HG02610 (cell line): ENCODE measurements at regions not wholly inside any gene's neighbourhood (a gene's known extent, or its start where the extent isn't known, plus 50 kb on each side); places are given as distances from the start of the nearest gene placed in this dataset.
"Not testable (repeated sequence)": the region's sequence is repeated elsewhere in the genome, so short reads cannot be mapped to it uniquely, and the experiment has no call there.

Source experiments
- ATAC-seq: cut with Tn5 transposase; IDR thresholded peaks from one replicate; pipeline ENCODE4 v1.9.1; 2021; ENCODE audit warnings: mild to moderate bottlenecking, moderate library complexity; ENCODE audit not compliant: unreplicated experiment

- ATAC-seq, result no peak
Observed at GRCh38 chr7:51592842-51593599, 276.4 kb upstream of the COBL start.

GRCh38 chr7:51591223-51591622 lies 274.6 kb upstream of the COBL start:
- no peak for ATAC-seq

- ATAC-seq, result no peak
Observed at GRCh38 chr7:51590746-51591145, 274.1 kb upstream of the COBL start.

GRCh38 chr7:51589111-51589510 lies 272.5 kb upstream of the COBL start:
- no peak for ATAC-seq

- ATAC-seq, result no peak
Observed at GRCh38 chr7:51587604-51588003, 271.0 kb upstream of the COBL start.

GRCh38 chr7:51577390-51577789 lies 260.8 kb upstream of the COBL start:
- ATAC-seq, result no peak

GRCh38 chr7:51569581-51569980 lies 253.0 kb upstream of the COBL start:
- ATAC-seq, result no peak

- no peak for ATAC-seq
Observed at GRCh38 chr7:51569176-51569575, 252.6 kb upstream of the COBL start.

- no peak for ATAC-seq
Observed at GRCh38 chr7:51551070-51551469, 234.5 kb upstream of the COBL start.

- ATAC-seq, result no peak
Observed at GRCh38 chr7:51545131-51545530, 228.5 kb upstream of the COBL start.

GRCh38 chr7:51543801-51544553 lies 227.4 kb upstream of the COBL start:
- ATAC-seq, result no peak

- not testable (repeated sequence) for ATAC-seq
Observed at GRCh38 chr7:51540906-51541305, 224.3 kb upstream of the COBL start.

- ATAC-seq, result no peak
Observed at GRCh38 chr7:51539840-51540239, 223.2 kb upstream of the COBL start.

GRCh38 chr7:51528172-51528571 lies 211.6 kb upstream of the COBL start:
- no peak for ATAC-seq

GRCh38 chr7:51521694-51522312 lies 205.2 kb upstream of the COBL start:
- ATAC-seq, result no peak

- no peak for ATAC-seq
Observed at GRCh38 chr7:51521054-51521453, 204.4 kb upstream of the COBL start.

GRCh38 chr7:51518646-51519045 lies 202.0 kb upstream of the COBL start:
- no peak for ATAC-seq

- ATAC-seq, result no peak
Observed at GRCh38 chr7:51517187-51517586, 200.6 kb upstream of the COBL start.

- ATAC-seq, result no peak
Observed at GRCh38 chr7:51501620-51502019, 185.0 kb upstream of the COBL start.

GRCh38 chr7:51482976-51483375 lies 166.4 kb upstream of the COBL start:
- no peak for ATAC-seq

- ATAC-seq, result no peak
Observed at GRCh38 chr7:51481421-51481820, 164.8 kb upstream of the COBL start.

- ATAC-seq, result no peak
Observed at GRCh38 chr7:51477819-51478218, 161.2 kb upstream of the COBL start.
